OCI-LY7 (cell line): ENCODE measurements at regions not wholly inside any gene's neighbourhood (a gene's known extent, or its start where the extent isn't known, plus 50 kb on each side); places are given as distances from the start of the nearest gene placed in this dataset.

Source experiments
- CTCF ChIP-seq: fragments of 200-600 bp; sonication (generic); conservative IDR thresholded peaks from 2 replicates; pipeline ENCODE4 v1.5.1; 2014; ENCODE audit warnings: mild to moderate bottlenecking, antibody characterized with exemption, low read length, moderate library complexity, mixed read lengths
- EZH2phosphoT487 ChIP-seq: fragments of 200-600 bp; sonication (generic); IDR thresholded peaks from 2 replicates; pipeline ENCODE4 v1.6.1; 2018; ENCODE audit warnings: low read depth, borderline replicate concordance, mild to moderate bottlenecking, mixed run types, antibody characterized with exemption, low read length, moderate library complexity, mixed read lengths

GRCh38 chr20:4083098-4083865 is 65.3 kb upstream of the SMOX start:
- TF ChIP-seq CTCF: no peak
- no peak for TF ChIP-seq EZH2phosphoT487
